GM13976 (cell line): ENCODE measurements at regions not wholly inside any gene's neighbourhood (a gene's known extent, or its start where the extent isn't known, plus 50 kb on each side); places are given as distances from the start of the nearest gene placed in this dataset.
"Not testable (repeated sequence)": the region's sequence is repeated elsewhere in the genome, so short reads cannot be mapped to it uniquely, and the experiment has no call there.

Experiments used
- DNase-seq: peaks from one replicate; pipeline ENCODE4 v3.0.0; 2012; ENCODE audit warnings: low spot score
- CTCF ChIP-seq: IDR thresholded peaks from 2 replicates; pipeline ENCODE4 v1.5.1; 2012; ENCODE audit warnings: borderline replicate concordance, mild to moderate bottlenecking; ENCODE audit not compliant: insufficient read depth; ENCODE audit errors: extremely low read depth, missing control alignments, control extremely low read depth
- in situ Hi-C: fragments of 300-500 bp; cut with MboI; formaldehyde crosslinking; loops from one replicate; pipeline ENCODE4 v1.12.0; 2022; ENCODE audit warnings: low sequenced_read_pairs, mixed read lengths, inconsistent platforms; ENCODE audit not compliant: unreplicated experiment

GRCh38 chr21:17196623-17197022 is 316.2 kb upstream of the CXADR start:
- in situ Hi-C loops: no loop called here
- TF ChIP-seq CTCF: no peak
- no peak for DNase-seq

GRCh38 chr21:17197996-17198395 is 314.8 kb upstream of the CXADR start:
- no peak for TF ChIP-seq CTCF
- no peak for DNase-seq
- in situ Hi-C loops: no loop called here

- in situ Hi-C loops: no loop called here
- no peak for TF ChIP-seq CTCF
- no peak for DNase-seq
Measured at GRCh38 chr21:17200250-17200649, 312.6 kb upstream of the CXADR start.

GRCh38 chr21:17201741-17202260 is 311.0 kb upstream of the CXADR start:
- in situ Hi-C loops: no loop called here
- no peak for DNase-seq
- no peak for TF ChIP-seq CTCF

- in situ Hi-C loops: no loop called here
- TF ChIP-seq CTCF: no peak
- no peak for DNase-seq
Measured at GRCh38 chr21:17214801-17215200, 298.0 kb upstream of the CXADR start.

GRCh38 chr21:17219050-17219449 is 293.8 kb upstream of the CXADR start:
- in situ Hi-C loops, DNase-seq: not testable (repeated sequence)

- DNase-seq: no peak
- no peak for TF ChIP-seq CTCF
- in situ Hi-C loops: no loop called here
Measured at GRCh38 chr21:17231124-17231523, 281.7 kb upstream of the CXADR start.
